ENCODE measurements at regions not wholly inside any gene's neighbourhood (a gene's known extent, or its start where the extent isn't known, plus 50 kb on each side); places are given as distances from the start of the nearest gene placed in this dataset.
"Not testable (repeated sequence)": the region's sequence is repeated elsewhere in the genome, so short reads cannot be mapped to it uniquely, and the experiment has no call there.

- no peak for DNase-seq (ENCODE audit: low spot score)
These were observed 1021.6 kb downstream of the NCAM2 start for GRCh38 chr21:22019766-22020165.

GRCh38 chr21:22020221-22020620 is 1022.0 kb downstream of the NCAM2 start:
- DNase-seq (ENCODE audit: low spot score) = no peak

GRCh38 chr21:22023896-22024295 is 1025.7 kb downstream of the NCAM2 start:
- not testable (repeated sequence) for DNase-seq (ENCODE audit: low spot score)

- no peak for DNase-seq (ENCODE audit: low spot score)
These were observed 1046.2 kb downstream of the NCAM2 start for GRCh38 chr21:22044431-22044830.

- DNase-seq (ENCODE audit: low spot score) = no peak
These were observed 1048.4 kb downstream of the NCAM2 start for GRCh38 chr21:22046576-22046975.

GRCh38 chr21:22056904-22057303 is 1058.7 kb downstream of the NCAM2 start:
- DNase-seq (ENCODE audit: low spot score) = no peak

GRCh38 chr21:22062472-22063139 is 1064.4 kb downstream of the NCAM2 start:
- no peak for DNase-seq (ENCODE audit: low spot score)

GRCh38 chr21:22063140-22063539 is 1064.9 kb downstream of the NCAM2 start:
- no peak for DNase-seq (ENCODE audit: low spot score)

GRCh38 chr21:22076471-22076870 is 1078.3 kb downstream of the NCAM2 start:
- DNase-seq (ENCODE audit: low spot score) = no peak

GRCh38 chr21:22083899-22084298 is 1085.7 kb downstream of the NCAM2 start:
- DNase-seq (ENCODE audit: low spot score) = no peak

GRCh38 chr21:22096314-22096713 is 1098.1 kb downstream of the NCAM2 start:
- DNase-seq (ENCODE audit: low spot score) = no peak

GRCh38 chr21:22106720-22107410 is 1108.7 kb downstream of the NCAM2 start:
- DNase-seq (ENCODE audit: low spot score) = no peak

- no peak for DNase-seq (ENCODE audit: low spot score)
These were observed 1117.5 kb downstream of the NCAM2 start for GRCh38 chr21:22115746-22116145.

GRCh38 chr21:22120616-22121266 is 1122.5 kb downstream of the NCAM2 start:
- DNase-seq (ENCODE audit: low spot score) = no peak

GRCh38 chr21:22125581-22125980 is 1127.4 kb downstream of the NCAM2 start:
- DNase-seq (ENCODE audit: low spot score) = no peak

- DNase-seq (ENCODE audit: low spot score) = no peak
These were observed 1130.5 kb downstream of the NCAM2 start for GRCh38 chr21:22128671-22129070.

GRCh38 chr21:22132358-22133071 is 1134.3 kb downstream of the NCAM2 start:
- DNase-seq (ENCODE audit: low spot score) = no peak

GRCh38 chr21:22136740-22137139 is 1138.5 kb downstream of the NCAM2 start:
- no peak for DNase-seq (ENCODE audit: low spot score)

GRCh38 chr21:22138297-22139016 is 1140.2 kb downstream of the NCAM2 start:
- DNase-seq (ENCODE audit: low spot score) = no peak

- no peak for DNase-seq (ENCODE audit: low spot score)
These were observed 1147.3 kb downstream of the NCAM2 start for GRCh38 chr21:22145545-22145944.

GRCh38 chr21:22154579-22155274 is 1156.5 kb downstream of the NCAM2 start:
- no peak for DNase-seq (ENCODE audit: low spot score)

Measured in SW480 (cell line).